ENCODE measurements at regions not wholly inside any gene's neighbourhood (a gene's known extent, or its start where the extent isn't known, plus 50 kb on each side); places are given as distances from the start of the nearest gene placed in this dataset.

- ATAC-seq = no peak
- no peak for TF ChIP-seq CSDC2 (CRISPR knock-in tag; IDR thresholded peaks at IDR 0.05)
- no peak for TF ChIP-seq ZNF565 (CRISPR knock-in tag; conservative IDR thresholded peaks at IDR 0.05; ENCODE audit: low read depth)
- no peak for TF ChIP-seq ZNF8 (CRISPR knock-in tag; IDR thresholded peaks at IDR 0.05)
- TF ChIP-seq PPARA (CRISPR knock-in tag; IDR thresholded peaks at IDR 0.05; ENCODE audit: borderline replicate concordance) = no peak
- no peak for TF ChIP-seq ZFP30 (CRISPR knock-in tag; IDR thresholded peaks at IDR 0.05)
- no peak for TF ChIP-seq BACH2 (CRISPR knock-in tag; IDR thresholded peaks at IDR 0.05; ENCODE audit: borderline replicate concordance)
- no peak for TF ChIP-seq ISL1 (CRISPR knock-in tag; IDR thresholded peaks at IDR 0.05)
- TF ChIP-seq ZFP3 (CRISPR knock-in tag; IDR thresholded peaks at IDR 0.05) = no peak
- no peak for TF ChIP-seq TCF4 (CRISPR knock-in tag; IDR thresholded peaks at IDR 0.05; ENCODE audit: borderline replicate concordance)
- no peak for TF ChIP-seq ESRRG (CRISPR knock-in tag; IDR thresholded peaks at IDR 0.05)
- no peak for TF ChIP-seq GLIS3 (CRISPR knock-in tag; IDR thresholded peaks at IDR 0.05)
Measured at GRCh38 chr13:70736622-70737317, 628.5 kb upstream of the KLHL1 start.

DNA sequence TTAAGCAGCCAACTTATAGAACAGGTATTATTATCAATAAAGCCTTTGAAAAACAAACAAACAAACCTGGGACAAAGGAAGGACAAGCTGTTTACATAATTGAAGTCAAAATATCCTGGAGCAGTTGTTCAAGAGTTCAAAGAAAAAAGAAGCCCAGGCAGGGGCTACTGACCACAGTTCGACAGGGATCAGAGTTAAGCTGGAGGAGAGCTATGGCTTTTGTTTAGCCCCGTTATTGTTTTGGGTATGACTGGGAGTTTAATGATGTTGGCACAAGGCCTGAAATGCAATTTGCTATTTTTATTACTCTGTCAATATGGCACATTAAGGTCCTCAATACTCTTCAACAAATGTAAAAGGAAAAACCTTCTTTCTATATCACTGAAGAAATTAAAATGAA, 624.4 kb upstream of the KLHL1 start:
- TF ChIP-seq, protein P1, sequence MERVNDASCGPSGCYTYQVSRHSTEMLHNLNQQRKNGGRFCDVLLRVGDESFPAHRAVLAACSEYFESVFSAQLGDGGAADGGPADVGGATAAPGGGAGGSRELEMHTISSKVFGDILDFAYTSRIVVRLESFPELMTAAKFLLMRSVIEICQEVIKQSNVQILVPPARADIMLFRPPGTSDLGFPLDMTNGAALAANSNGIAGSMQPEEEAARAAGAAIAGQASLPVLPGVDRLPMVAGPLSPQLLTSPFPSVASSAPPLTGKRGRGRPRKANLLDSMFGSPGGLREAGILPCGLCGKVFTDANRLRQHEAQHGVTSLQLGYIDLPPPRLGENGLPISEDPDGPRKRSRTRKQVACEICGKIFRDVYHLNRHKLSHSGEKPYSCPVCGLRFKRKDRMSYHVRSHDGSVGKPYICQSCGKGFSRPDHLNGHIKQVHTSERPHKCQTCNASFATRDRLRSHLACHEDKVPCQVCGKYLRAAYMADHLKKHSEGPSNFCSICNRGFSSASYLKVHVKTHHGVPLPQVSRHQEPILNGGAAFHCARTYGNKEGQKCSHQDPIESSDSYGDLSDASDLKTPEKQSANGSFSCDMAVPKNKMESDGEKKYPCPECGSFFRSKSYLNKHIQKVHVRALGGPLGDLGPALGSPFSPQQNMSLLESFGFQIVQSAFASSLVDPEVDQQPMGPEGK (CRISPR knock-in tag; IDR thresholded peaks at IDR 0.05; ENCODE audit: borderline replicate concordance) = no peak
- TF ChIP-seq ZNF8 (CRISPR knock-in tag; IDR thresholded peaks at IDR 0.05) = no peak
- no peak for TF ChIP-seq RARB (CRISPR knock-in tag; IDR thresholded peaks at IDR 0.05)
- no peak for TF ChIP-seq TOX (CRISPR knock-in tag; IDR thresholded peaks at IDR 0.05; ENCODE audit: borderline replicate concordance)
- TF ChIP-seq CSDC2 (CRISPR knock-in tag; IDR thresholded peaks at IDR 0.05) = no peak
- TF ChIP-seq SNAI2 (CRISPR knock-in tag; IDR thresholded peaks at IDR 0.05) = no peak
- no peak for TF ChIP-seq ISL1 (CRISPR knock-in tag; IDR thresholded peaks at IDR 0.05)
- TF ChIP-seq POU6F1 (CRISPR knock-in tag; IDR thresholded peaks at IDR 0.05; ENCODE audit: borderline replicate concordance, low read depth) = no peak
- TF ChIP-seq TCF4 (CRISPR knock-in tag; IDR thresholded peaks at IDR 0.05; ENCODE audit: borderline replicate concordance) = no peak
- no peak for TF ChIP-seq CREB5 (CRISPR knock-in tag; IDR thresholded peaks at IDR 0.05; ENCODE audit: low read depth)
- TF ChIP-seq, protein P2, sequence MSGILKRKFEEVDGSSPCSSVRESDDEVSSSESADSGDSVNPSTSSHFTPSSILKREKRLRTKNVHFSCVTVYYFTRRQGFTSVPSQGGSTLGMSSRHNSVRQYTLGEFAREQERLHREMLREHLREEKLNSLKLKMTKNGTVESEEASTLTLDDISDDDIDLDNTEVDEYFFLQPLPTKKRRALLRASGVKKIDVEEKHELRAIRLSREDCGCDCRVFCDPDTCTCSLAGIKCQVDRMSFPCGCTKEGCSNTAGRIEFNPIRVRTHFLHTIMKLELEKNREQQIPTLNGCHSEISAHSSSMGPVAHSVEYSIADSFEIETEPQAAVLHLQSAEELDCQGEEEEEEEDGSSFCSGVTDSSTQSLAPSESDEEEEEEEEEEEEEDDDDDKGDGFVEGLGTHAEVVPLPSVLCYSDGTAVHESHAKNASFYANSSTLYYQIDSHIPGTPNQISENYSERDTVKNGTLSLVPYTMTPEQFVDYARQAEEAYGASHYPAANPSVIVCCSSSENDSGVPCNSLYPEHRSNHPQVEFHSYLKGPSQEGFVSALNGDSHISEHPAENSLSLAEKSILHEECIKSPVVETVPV (CRISPR knock-in tag; IDR thresholded peaks at IDR 0.05) = no peak
- TF ChIP-seq ZC3H10 (CRISPR knock-in tag; IDR thresholded peaks at IDR 0.05) = no peak
- no peak for TF ChIP-seq ZNF565 (CRISPR knock-in tag; conservative IDR thresholded peaks at IDR 0.05; ENCODE audit: low read depth)
- no peak for TF ChIP-seq ESRRG (CRISPR knock-in tag; IDR thresholded peaks at IDR 0.05)
- TF ChIP-seq ARNTL (CRISPR knock-in tag; IDR thresholded peaks at IDR 0.05; ENCODE audit: borderline replicate concordance, low read depth) = no peak
- TF ChIP-seq ZNF70 (CRISPR knock-in tag; IDR thresholded peaks at IDR 0.05) = no peak
- no peak for TF ChIP-seq ZFP3 (CRISPR knock-in tag; IDR thresholded peaks at IDR 0.05)
- no peak for TF ChIP-seq BACH2 (CRISPR knock-in tag; IDR thresholded peaks at IDR 0.05; ENCODE audit: borderline replicate concordance)
- no peak for TF ChIP-seq OSR1 (CRISPR knock-in tag; IDR thresholded peaks at IDR 0.05)
- no peak for TF ChIP-seq GLIS3 (CRISPR knock-in tag; IDR thresholded peaks at IDR 0.05)
- no peak for ATAC-seq

- no peak for ATAC-seq
- no peak for TF ChIP-seq RARB (CRISPR knock-in tag; IDR thresholded peaks at IDR 0.05)
- TF ChIP-seq TSHZ2 (CRISPR knock-in tag; IDR thresholded peaks at IDR 0.05) = no peak
- no peak for TF ChIP-seq TCF4 (CRISPR knock-in tag; IDR thresholded peaks at IDR 0.05; ENCODE audit: borderline replicate concordance)
- TF ChIP-seq ZNF565 (CRISPR knock-in tag; conservative IDR thresholded peaks at IDR 0.05; ENCODE audit: low read depth) = no peak
- no peak for TF ChIP-seq ARNTL (CRISPR knock-in tag; IDR thresholded peaks at IDR 0.05; ENCODE audit: borderline replicate concordance, low read depth)
- TF ChIP-seq CREB5 (CRISPR knock-in tag; IDR thresholded peaks at IDR 0.05; ENCODE audit: low read depth) = no peak
- TF ChIP-seq ZNF70 (CRISPR knock-in tag; IDR thresholded peaks at IDR 0.05) = no peak
- no peak for TF ChIP-seq OSR1 (CRISPR knock-in tag; IDR thresholded peaks at IDR 0.05)
- TF ChIP-seq ZC3H10 (CRISPR knock-in tag; IDR thresholded peaks at IDR 0.05) = no peak
- TF ChIP-seq ZFP3 (CRISPR knock-in tag; IDR thresholded peaks at IDR 0.05) = no peak
- TF ChIP-seq GLIS3 (CRISPR knock-in tag; IDR thresholded peaks at IDR 0.05) = no peak
- TF ChIP-seq CSDC2 (CRISPR knock-in tag; IDR thresholded peaks at IDR 0.05) = no peak
- no peak for TF ChIP-seq ZNF8 (CRISPR knock-in tag; IDR thresholded peaks at IDR 0.05)
- no peak for TF ChIP-seq ISL1 (CRISPR knock-in tag; IDR thresholded peaks at IDR 0.05)
- TF ChIP-seq, protein P1 (CRISPR knock-in tag; IDR thresholded peaks at IDR 0.05; ENCODE audit: borderline replicate concordance) = no peak
Measured at GRCh38 chr13:70729369-70729768, 621.1 kb upstream of the KLHL1 start.

Data from SK-N-SH treated with all-trans-retinoic acid at 6 μM for 48 hours (cell line).